Smooth muscle cell (in vitro differentiated cells): ENCODE measurements at regions not wholly inside any gene's neighbourhood (a gene's known extent, or its start where the extent isn't known, plus 50 kb on each side); places are given as distances from the start of the nearest gene placed in this dataset.

Experiments used
- DNase-seq: peaks from one replicate; lab custom pipeline; 2025; ENCODE audit not compliant: unreplicated experiment; lab: John Stamatoyannopoulos, UW
- H2AFZ ChIP-seq: fragments of 200-600 bp; sonication (generic); 2 replicates; pipeline ENCODE4 v1.6.0; 2016; ENCODE audit warnings: antibody characterized with exemption, low read depth, mild to moderate bottlenecking
- H3F3A ChIP-seq: fragments of 200-600 bp; sonication (generic); 2 replicates; pipeline ENCODE4 v1.6.0; 2017; ENCODE audit warnings: antibody characterized with exemption, low read depth
- H3K27ac ChIP-seq: fragments of 200-600 bp; sonication (generic); 2 replicates; pipeline ENCODE4 v1.5.1; 2016; ENCODE audit warnings: low read depth, mild to moderate bottlenecking
- H3K27me3 ChIP-seq: fragments of 200-600 bp; sonication (generic); 2 replicates; pipeline ENCODE4 v1.6.1; 2016; ENCODE audit warnings: low read depth, mild to moderate bottlenecking
- H3K36me3 ChIP-seq: fragments of 200-600 bp; sonication (generic); 2 replicates; pipeline ENCODE4 v1.5.1; 2016; ENCODE audit warnings: low read depth
- H3K4me1 ChIP-seq: fragments of 200-600 bp; sonication (generic); 2 replicates; pipeline ENCODE4 v1.5.1; 2016; ENCODE audit warnings: low read depth
- H3K4me2 ChIP-seq: fragments of 200-600 bp; sonication (generic); 2 replicates; pipeline ENCODE4 v1.6.0; 2016; ENCODE audit warnings: mild to moderate bottlenecking
- H3K4me3 ChIP-seq: fragments of 200-600 bp; sonication (generic); 2 replicates; pipeline ENCODE4 v1.5.1; 2016; ENCODE audit warnings: mild to moderate bottlenecking
- H3K79me2 ChIP-seq: fragments of 200-600 bp; sonication (generic); 2 replicates; pipeline ENCODE4 v1.6.0; 2016; ENCODE audit warnings: low read depth, mild to moderate bottlenecking
- H3K9ac ChIP-seq: fragments of 200-600 bp; sonication (generic); 2 replicates; pipeline ENCODE4 v1.6.0; 2016; ENCODE audit warnings: low read depth
- H3K9me3 ChIP-seq: fragments of 200-600 bp; sonication (generic); replicated peaks from 2 replicates; pipeline ENCODE4 v1.5.1; 2016; ENCODE audit warnings: low read depth
- H4K20me1 ChIP-seq: fragments of 200-600 bp; sonication (generic); 2 replicates; pipeline ENCODE4 v1.6.0; 2016; ENCODE audit warnings: low read depth
- WGBS: methylation state at CpG from one replicate; pipeline ENCODE4 v1.1.7; 2016; ENCODE audit warnings: low lambda C conversion rate; 5-methylcytosine and 5-hydroxymethylcytosine counted together
- TF ChIP-seq, protein P1 (sequence below): fragments of 200-600 bp; sonication (generic); IDR thresholded peaks from 2 replicates; pipeline ENCODE4 v1.5.1; 2017; ENCODE audit warnings: borderline replicate concordance, mild to moderate bottlenecking, antibody characterized with exemption; ENCODE audit not compliant: insufficient read depth, poor library complexity, severe bottlenecking

DNA sequence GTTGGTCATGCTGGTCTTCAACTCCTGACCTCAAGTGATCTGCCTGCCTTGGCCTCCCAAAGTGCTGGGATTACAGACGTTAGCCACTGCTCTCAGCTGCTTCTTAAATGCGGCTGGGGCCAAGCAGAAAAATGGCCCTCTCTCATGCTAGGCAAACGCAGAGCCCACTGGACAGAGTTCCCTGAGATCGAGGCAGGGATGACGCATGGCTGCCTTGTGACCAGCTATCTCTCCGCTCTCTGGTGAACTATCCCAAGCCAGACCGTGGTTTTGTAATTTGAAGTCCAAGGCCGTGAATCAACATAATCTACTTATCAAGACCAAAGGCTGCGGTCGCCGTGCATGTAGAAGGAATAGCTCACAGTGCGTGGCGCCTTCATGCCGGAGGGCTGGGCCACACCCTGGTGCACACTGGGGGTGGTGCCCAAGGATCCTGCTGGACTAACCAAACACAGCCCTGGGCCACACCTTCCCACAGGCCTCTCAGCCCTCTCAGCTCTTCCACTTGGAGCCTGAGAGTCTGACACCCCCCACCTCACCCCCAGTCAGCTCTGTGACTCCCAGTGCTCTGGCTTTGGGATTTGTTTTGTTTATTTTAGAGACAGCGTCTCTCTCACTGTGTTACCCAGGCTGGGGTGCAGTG, 88.1 kb upstream of the CUX1 start:
- no peaks in the 10 kb centered on the region for H3K79me2 ChIP-seq
- no peaks in the 10 kb centered on the region for H3K36me3 ChIP-seq
- H3K4me2 ChIP-seq: peak overlapping the region; percentile 36
- H3K9ac ChIP-seq: peak overlapping the region; percentile 14
- no peaks in the 10 kb centered on the region for H3K27me3 ChIP-seq
- no peaks in the 10 kb centered on the region for H4K20me1 ChIP-seq
- H3K9me3 ChIP-seq: no peaks in the 10 kb centered on the region
- H3K4me1 ChIP-seq: peaks cover 15% of the 10 kb centered on the region
- DNase-seq: peak; percentile 69
- H2AFZ ChIP-seq: no peak overlapping the region
- TF ChIP-seq, protein P1, sequence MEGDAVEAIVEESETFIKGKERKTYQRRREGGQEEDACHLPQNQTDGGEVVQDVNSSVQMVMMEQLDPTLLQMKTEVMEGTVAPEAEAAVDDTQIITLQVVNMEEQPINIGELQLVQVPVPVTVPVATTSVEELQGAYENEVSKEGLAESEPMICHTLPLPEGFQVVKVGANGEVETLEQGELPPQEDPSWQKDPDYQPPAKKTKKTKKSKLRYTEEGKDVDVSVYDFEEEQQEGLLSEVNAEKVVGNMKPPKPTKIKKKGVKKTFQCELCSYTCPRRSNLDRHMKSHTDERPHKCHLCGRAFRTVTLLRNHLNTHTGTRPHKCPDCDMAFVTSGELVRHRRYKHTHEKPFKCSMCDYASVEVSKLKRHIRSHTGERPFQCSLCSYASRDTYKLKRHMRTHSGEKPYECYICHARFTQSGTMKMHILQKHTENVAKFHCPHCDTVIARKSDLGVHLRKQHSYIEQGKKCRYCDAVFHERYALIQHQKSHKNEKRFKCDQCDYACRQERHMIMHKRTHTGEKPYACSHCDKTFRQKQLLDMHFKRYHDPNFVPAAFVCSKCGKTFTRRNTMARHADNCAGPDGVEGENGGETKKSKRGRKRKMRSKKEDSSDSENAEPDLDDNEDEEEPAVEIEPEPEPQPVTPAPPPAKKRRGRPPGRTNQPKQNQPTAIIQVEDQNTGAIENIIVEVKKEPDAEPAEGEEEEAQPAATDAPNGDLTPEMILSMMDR: no peak
- peaks cover 15% of the 10 kb centered on the region for H3F3A ChIP-seq
- no peak overlapping the region for H3K4me3 ChIP-seq
- H3K27ac ChIP-seq: peak overlapping the region; percentile 87
- 12% methylated on average over 15 of the region's 15 CpGs for WGBS

- H3K27me3 ChIP-seq: no peaks in the 10 kb centered on the region
- TF ChIP-seq, protein P1: no peak
- no peak overlapping the region for H3K27ac ChIP-seq
- 73% methylated on average over 11 of the region's 11 CpGs for WGBS
- peaks cover 15% of the 10 kb centered on the region for H3K4me1 ChIP-seq
- H3K4me2 ChIP-seq: no peak overlapping the region
- H2AFZ ChIP-seq: no peak overlapping the region
- peaks cover 21% of the 10 kb centered on the region for H3F3A ChIP-seq
- H3K36me3 ChIP-seq: no peaks in the 10 kb centered on the region
- DNase-seq: no peak
- H3K4me3 ChIP-seq: no peak overlapping the region
- H4K20me1 ChIP-seq: no peaks in the 10 kb centered on the region
- no peaks in the 10 kb centered on the region for H3K79me2 ChIP-seq
- H3K9ac ChIP-seq: no peak overlapping the region
- H3K9me3 ChIP-seq: no peaks in the 10 kb centered on the region
These were observed 85.8 kb upstream of the CUX1 start for GRCh38 chr7:101731502-101732084.

GRCh38 chr7:101733713-101734475, 83.5 kb upstream of the CUX1 start:
- Histone ChIP-seq H3K27ac (peak overlapping the region; percentile 52), H2AFZ (peak overlapping the region; percentile 73), H3K4me2 (peak overlapping the region; percentile 63), H3K4me3 (peak overlapping the region; percentile 13), H3K9me3 (no peaks in the 10 kb centered on the region), H3K36me3 (no peaks in the 10 kb centered on the region), H3K79me2 (no peaks in the 10 kb centered on the region), H4K20me1 (no peaks in the 10 kb centered on the region), H3K4me1 (peaks cover 5% of the 10 kb centered on the region), H3K27me3 (no peaks in the 10 kb centered on the region), H3F3A (peaks cover 8% of the 10 kb centered on the region), H3K9ac (no peak overlapping the region)
- TF ChIP-seq, protein P1: no peak
- WGBS: 12% methylated on average over 22 of the region's 24 CpGs
- no peak for DNase-seq
